Spleen (tissue), 7 donors: ENCODE measurements at regions not wholly inside any gene's neighbourhood (a gene's known extent, or its start where the extent isn't known, plus 50 kb on each side); places are given as distances from the start of the nearest gene placed in this dataset.
"Not testable (repeated sequence)": the region's sequence is repeated elsewhere in the genome, so short reads cannot be mapped to it uniquely, and the experiment has no call there.

Experiments
- POLR2A ChIP-seq, 3 donors: fragments of 450-650 bp; IDR thresholded peaks; one replicate each; pipeline ENCODE4 v1.5.1; 2017; ENCODE audit warnings: antibody characterized with exemption in 3 of 3, mild to moderate bottlenecking in 1 of 3
- POLR2AphosphoS5 ChIP-seq, 3 donors: sonication (generic); formaldehyde crosslinking; IDR thresholded peaks; one replicate each; pipeline ENCODE4 v1.5.1; 2017; ENCODE audit warnings: antibody characterized with exemption in 3 of 3
- TF ChIP-seq, protein P1 (sequence below), 11 experiments: fragments of 200-600 bp in 7 of 11; fragments of 450-650 bp in 4 of 11; sonication (generic) in 4 of 11; IDR thresholded peaks in 8 of 11; conservative IDR thresholded peaks in 3 of 11; 1 replicate in 7 of 11; 2 replicates in 4 of 11; pipeline versions ENCODE4 v1.4.0 to v1.8.0; 2016 to 2021; ENCODE audit warnings: antibody characterized with exemption in 11 of 11, inconsistent platforms in 4 of 11, mild to moderate bottlenecking in 1 of 11
- donor health status: DM: no; HTN: no; CAD: no; lungs with moderate emphysema.
- donor health status: DM: no; HTN: no; CAD: no.
- donor health status: DM: no; HTN: no; CAD: no.

DNA sequence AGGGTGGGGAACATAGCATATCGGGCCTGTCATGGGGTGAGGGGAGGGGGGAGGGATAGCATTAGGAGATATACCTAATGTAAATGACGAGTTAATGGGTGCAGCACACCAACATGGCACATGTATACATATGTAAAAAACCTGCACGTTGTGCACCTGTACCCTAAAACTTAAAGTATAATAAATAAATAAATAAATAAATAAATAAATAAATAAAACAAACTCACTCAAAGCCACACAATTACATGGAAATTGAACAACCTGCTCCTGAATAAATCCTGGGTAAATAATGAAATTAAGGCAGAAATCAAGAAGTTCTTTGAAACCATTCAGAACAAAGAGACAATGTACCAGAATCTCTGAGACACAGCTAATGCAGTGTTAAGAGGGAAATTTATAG is 318.8 kb downstream of the ISL1 start:
- TF ChIP-seq POLR2A, POLR2AphosphoS5 (IDR thresholded peaks at IDR 0.05): not testable (repeated sequence)
- TF ChIP-seq, protein P1, sequence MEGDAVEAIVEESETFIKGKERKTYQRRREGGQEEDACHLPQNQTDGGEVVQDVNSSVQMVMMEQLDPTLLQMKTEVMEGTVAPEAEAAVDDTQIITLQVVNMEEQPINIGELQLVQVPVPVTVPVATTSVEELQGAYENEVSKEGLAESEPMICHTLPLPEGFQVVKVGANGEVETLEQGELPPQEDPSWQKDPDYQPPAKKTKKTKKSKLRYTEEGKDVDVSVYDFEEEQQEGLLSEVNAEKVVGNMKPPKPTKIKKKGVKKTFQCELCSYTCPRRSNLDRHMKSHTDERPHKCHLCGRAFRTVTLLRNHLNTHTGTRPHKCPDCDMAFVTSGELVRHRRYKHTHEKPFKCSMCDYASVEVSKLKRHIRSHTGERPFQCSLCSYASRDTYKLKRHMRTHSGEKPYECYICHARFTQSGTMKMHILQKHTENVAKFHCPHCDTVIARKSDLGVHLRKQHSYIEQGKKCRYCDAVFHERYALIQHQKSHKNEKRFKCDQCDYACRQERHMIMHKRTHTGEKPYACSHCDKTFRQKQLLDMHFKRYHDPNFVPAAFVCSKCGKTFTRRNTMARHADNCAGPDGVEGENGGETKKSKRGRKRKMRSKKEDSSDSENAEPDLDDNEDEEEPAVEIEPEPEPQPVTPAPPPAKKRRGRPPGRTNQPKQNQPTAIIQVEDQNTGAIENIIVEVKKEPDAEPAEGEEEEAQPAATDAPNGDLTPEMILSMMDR (IDR thresholded peaks at IDR 0.05 in 8 of 11, conservative IDR thresholded peaks at IDR 0.05 in 3 of 11): not testable (repeated sequence)
